HG03457 (cell line): ENCODE measurements at regions not wholly inside any gene's neighbourhood (a gene's known extent, or its start where the extent isn't known, plus 50 kb on each side); places are given as distances from the start of the nearest gene placed in this dataset.
"Not testable (repeated sequence)": the region's sequence is repeated elsewhere in the genome, so short reads cannot be mapped to it uniquely, and the experiment has no call there.

Source experiments
- ATAC-seq: cut with Tn5 transposase; IDR thresholded peaks from one replicate; pipeline ENCODE4 v1.9.1; 2021; ENCODE audit warnings: moderate number of reproducible peaks; ENCODE audit not compliant: unreplicated experiment

DNA sequence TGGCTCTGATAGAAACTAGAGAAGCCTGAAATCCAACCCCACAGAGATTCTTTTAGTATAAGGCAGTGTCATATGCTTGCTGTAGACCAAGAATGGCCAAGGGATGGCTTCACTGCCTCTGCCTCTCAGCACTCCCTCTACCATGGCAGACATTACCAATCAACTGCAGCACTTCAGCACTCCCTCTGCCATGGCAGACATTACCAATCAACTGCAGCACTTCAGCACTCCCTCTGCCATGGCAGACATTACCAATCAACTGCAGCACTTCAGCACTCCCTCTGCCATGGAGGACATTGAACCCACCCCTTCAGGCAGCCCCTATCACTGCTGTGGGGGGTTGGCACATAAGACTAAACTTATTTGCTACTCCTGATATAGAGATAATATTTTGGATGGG, 287.8 kb downstream of the AACS start:
- not testable (repeated sequence) for ATAC-seq

DNA sequence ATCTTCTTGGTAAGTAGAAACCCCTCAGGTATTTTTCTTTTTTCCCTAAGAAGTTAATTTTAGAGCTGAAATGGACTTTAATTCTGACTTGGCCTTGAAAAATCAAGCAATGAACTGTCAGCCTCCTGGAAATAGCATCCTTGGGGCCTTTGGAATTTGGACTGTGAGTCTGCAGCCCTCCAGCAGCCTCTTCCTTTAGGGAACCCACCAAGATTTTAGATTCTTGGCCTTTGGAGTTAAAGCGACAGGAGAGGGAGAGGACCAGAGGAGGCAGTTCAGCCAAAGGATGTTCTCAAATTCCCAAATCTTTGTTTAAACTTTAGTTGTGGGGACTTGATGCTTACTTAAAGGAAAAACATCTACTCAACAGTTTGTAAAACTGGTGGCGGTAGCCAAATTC, 288.6 kb downstream of the AACS start:
- ATAC-seq = no peak

DNA sequence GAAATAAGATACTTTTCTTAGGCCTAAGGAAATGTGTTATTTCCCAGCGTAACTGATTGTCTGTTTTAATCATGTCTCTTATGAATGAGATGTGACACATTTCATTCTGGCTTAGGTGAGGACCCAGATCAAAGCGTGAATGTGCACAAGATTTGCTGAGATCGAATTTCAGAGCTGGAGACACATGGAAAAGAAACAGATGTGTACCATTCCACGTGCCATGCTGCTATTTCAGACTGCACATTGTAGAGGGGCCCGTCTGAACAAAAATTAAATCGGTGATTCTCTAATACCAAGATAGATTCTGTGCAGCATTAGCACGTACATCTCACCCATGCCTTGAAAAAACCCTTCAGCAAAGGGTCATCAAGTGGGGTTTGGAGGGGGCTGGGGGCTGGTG, 290.4 kb downstream of the AACS start:
- no peak for ATAC-seq

DNA sequence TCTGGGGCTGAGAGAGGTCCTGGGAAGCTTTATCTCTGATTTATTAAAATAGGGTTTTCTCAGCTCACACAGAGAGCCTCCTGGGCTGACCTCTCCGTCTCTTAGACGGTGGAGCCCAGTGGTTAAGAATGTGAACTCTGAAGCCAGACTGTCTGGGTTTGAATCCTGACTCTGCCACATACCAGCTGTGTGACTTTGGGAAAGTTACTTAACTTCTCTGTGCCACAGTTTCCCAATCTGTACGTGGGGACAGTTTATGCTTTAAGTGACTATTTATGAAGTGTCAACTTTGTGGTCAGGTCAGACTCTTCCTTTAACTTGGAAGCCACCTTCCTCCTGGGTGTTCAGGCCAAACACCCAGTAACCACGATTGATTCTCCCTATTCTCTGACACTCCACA, 290.9 kb downstream of the AACS start:
- no peak for ATAC-seq

DNA sequence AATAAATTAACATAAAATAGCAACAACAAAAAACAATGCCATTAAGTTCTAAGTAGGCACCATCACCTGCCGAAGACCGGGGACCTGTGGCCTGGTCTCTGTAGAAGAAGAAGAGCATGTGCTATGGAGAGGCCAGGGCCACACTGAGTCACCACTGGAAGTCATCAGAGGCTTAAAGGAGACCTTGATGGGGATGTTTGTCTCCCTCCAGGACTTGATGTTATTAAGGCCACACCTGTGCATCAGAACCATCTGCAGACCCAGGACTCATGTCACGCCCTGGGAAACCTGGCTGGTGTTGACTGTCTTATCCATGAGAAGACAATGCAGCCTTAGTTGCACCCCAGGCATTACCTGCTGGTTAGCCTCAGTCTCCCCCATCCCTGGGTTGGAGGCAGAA, 292.3 kb downstream of the AACS start:
- ATAC-seq = no peak

DNA sequence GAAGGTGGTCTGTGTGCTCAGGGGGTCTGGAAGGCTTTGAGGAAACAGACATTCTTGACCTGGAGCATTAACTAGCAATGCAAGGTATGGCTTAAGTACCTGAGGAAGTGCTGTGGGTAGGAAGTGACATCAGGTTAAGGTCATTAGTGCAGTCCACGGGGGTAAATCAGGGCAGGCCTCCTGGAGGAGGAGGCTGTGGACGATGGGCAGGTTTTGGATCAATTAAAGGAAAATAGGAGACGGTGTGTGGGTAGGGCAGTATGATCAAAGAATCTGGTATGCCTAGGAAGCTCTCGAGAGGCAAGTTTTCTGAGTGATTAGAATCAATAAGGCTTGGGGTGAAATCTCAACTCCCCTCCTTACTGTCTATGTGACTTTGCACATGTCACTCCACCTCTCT, 295.3 kb downstream of the AACS start:
- no peak for ATAC-seq

DNA sequence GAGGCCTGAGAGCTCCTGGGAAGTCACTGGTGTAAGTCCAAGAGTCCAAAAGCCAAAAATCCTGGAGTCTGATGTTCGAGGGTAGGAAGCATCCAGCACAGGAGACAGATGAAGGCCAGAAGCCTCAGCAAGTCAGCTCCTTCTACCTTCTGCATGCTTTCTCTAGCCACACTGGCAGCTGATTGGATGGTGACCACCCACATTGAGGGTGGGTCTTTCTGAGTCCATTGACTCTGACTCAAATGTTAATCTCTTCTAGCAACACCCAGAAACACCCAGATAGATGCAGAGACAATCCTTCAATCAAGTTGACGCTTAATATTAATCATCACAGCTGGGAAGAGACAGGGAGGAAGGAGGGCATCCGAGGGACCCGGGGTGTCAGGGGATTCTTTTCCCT, 305.8 kb downstream of the AACS start:
- ATAC-seq = no peak

DNA sequence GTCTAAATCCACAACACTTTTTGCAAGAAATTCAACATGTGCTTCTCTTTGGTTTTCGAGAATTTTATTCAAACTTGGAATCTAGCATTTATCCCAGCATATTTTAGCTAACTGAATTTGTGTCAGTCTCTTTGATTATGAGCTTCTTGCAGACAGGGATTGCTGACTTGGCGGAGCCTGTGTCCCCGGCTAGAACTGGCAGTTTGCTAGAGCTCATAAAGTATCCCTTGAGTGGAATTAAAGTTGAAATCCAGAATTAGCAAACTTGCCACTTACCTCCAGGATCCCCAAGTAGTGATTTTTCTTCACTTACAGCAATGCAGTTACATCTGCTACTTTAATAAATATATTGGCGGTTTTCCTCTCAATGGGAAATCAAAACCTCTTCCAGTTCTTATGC, 306.9 kb downstream of the AACS start:
- no peak for ATAC-seq

DNA sequence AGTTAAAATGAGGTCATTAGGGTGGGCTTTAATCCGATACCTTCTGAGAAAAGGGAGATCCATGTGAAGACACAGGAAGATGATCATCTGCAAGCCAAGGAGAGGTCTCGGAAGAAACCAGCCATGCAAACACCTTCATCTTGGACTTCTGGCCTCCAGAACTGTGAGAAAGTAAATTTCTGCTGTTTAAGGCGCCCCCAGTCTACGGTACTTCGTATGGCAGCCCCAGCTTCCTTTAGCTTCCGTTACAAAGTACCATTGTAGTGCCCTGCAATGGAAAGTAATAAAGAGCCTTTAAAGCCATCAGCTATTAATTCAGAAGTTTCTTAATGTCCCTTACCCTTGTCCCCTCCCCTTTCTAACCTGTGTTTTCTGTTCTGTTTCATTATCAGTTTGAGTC, 308.1 kb downstream of the AACS start:
- ATAC-seq = no peak

DNA sequence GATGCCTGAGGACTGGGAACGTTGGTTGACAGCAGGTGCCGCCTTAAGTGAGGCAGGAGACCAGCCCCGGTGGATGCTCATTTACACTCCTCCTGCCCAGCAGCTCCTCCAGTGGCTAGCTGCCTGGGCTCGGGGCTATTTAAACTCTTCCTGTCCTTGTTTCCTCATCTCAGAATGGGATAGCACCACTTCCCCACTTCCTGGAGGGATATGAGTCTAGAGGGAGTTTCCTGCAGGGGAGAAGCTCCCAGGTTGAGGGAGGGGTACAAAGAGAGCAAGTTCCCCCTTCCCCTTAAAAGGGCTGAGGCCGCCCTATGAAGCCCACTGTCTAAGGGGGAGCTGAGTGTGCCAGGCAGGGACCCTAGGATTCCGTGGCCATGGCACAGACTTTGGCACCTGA, 311.2 kb downstream of the AACS start:
- ATAC-seq = no peak

DNA sequence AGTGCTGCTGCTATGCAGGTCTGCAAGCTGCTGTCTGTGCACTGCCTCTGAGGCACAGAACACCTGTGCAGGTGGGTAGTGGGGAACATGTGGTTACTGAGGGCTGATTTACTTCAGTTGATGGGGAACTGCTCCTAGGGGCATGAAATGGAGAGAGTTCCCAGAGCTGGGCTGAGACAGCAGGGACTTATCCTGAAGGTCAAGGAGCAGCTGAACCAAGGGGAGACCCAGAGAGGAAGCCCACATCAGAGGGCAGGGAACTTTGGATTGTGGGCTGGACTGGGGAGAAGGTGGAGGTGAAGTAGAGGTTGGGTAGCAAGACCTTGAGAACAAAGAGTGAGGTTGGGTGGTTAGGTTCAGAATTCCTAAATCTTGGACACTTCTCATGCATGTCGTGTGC, 311.9 kb downstream of the AACS start:
- no peak for ATAC-seq

DNA sequence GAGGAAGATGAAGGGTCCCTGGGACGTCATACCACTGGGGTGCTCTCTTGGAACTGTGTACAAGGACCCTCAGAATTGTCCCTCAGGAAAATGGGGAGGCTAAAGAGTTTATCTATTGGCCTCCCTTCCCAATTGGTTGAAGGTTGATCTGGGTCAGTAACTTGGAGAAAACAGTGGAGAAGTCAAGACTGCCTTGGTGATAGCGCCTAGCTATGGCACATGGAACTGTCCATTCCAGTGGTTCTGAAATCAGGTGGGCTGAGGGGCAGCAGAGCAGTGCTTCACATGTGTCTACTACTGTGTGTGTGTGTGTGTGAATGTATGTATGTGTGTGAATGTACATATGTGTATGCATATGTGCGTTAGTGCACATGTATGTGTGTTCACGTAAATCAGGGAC, 316.1 kb downstream of the AACS start:
- no peak for ATAC-seq

DNA sequence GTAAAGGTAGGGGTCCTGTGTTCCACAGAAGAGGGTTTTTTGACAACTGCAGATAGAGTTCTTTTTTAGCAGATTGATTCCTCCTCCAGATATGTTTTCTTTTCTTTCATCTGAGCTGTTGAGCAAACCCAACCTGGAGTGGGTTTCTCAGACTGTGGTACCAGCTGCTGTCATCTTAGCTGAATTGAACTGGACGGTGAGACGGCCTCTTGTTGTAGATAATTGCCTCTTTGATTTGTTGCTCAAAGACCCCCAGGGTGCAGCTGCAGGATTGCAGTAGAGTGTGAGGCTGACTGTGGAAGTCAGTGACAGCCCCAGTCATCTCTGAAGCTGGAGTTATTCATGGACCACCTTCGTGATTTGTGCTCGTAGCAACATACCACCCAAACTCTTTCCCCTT, 317.7 kb downstream of the AACS start:
- no peak for ATAC-seq

DNA sequence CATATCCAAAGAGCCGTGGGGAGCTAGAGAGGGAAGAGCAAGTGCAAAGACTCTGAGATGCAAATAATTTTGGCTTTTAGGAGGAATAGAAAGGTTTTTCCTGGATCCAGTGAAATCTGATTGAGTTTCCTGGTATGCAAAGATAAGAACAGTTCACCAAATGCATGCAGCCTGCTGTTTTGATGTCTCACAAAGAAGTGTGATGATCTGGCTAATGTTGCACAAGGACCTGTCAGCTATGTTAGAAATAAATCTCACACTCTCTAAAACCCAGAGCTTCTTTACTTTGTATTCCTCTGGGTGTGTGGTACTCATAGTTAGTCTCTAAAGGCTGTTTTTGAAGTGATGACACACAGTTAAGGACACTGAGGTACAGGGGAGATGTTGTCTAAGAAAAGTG, 321.4 kb downstream of the AACS start:
- no peak for ATAC-seq

DNA sequence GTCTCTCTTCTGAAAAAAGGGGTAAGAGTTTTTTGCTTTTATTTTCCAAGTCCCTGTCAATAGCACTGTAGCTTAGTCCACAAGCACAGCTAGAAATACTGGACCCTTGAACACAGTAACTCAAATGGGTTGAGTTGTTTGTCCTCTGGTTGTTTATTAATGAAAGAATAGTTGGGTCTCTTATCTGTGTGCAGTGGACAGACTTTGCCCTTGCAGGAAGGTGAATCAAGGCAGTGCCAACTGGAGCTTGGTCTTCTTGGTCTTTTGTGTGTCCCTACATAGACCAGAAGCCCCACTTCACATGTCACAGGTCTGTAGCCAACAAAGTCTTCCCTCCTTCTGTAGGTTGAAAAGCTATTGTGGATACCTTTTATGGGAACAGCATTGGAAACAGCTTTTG, 322.0 kb downstream of the AACS start:
- ATAC-seq = no peak

DNA sequence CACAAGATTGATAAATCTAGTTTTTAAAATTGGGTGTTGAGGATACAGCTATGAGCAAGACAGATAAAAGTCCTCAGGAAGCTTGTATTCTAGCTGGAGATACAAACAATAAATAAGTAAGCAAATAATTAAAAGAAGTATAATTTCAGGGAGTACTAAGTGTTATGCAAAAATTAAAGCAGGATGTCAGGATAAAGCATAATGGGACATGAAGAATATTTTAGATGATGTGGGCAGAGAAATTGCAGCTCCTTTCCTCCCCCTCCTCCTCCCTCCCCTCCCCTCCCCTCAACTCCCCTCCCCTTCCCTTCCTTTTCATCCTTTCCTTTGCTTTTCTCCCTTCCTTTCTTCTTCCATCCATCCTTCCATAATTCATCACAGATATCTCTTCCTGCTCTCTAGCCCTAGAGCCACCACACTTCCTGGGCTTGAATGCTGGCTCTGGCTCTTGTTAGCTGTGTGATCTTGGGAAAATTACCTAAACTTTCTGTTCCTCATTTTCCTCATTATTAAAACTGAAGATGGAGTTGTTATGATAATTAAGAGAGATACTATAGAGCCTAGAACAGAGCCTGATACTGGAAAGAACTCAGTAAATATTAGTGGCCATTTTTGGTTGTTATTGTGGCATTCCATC, 323.9 kb downstream of the AACS start:
- ATAC-seq = no peak

DNA sequence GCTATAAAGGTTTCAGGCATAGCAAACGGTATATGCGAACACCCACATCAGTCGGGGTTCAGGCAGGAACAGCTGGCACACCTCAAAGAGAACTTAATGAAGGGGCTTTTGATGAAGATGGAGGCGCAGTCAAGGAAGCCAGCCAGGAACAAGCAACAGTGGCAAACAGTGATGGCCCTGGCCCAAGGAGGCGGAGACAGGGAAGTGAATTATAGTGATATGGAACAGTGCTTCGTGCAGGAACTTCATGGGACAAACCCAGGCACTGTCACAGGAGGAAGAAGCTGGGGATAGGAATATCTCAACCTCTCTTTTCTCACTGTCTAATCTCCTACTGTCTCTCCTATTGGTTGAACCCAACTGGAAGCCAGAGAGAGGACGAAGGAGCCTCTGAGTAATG, 328.3 kb downstream of the AACS start:
- no peak for ATAC-seq

DNA sequence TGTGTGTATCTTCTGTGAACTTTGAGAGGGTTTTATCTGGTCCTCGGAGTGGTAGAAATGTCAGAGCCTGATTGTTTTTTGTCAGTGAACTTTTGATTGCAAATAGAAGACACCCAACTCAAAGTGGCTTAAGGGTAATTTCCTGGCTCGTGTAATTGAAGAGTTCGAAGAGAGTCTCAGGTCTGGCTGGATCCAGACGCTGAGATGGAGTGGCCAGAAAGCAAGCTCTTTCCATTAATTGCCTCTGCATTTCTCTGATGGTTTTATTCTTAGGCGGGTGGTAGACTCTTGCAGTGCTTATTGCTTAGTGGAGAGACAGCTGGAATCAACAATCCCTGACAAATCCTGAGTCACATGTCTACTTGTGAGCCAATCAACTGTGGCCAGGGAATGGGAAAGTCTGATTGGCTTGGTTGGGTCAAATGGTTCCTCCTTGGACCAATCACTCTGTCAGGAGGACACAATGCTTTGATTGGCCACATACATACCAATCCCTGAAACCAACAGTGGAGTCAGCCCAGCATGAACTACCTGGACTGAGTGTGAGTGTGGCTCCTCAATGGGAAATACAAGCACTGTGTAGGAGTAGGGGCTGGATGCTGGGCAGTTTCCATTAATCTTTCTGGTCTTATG, 330.5 kb downstream of the AACS start:
- ATAC-seq = no peak

DNA sequence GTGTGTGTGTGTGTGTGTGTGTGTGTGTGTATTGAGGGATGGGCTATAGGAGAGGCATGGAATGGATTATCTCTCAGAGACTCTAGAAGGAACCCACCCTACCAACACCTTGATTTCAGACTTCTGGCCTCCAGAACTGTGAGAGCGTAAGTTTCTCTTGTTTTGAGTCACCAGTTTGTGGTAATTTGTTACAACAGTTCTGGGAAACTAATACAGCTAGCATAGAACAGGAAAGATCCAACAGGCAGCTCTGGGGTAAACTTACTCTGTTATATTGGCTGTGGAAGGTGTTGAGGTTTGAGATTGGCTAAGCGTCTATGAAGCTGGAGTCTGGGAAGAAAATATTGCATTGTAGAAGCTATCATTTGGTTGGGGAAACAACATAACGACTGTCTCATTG, 334.3 kb downstream of the AACS start:
- ATAC-seq = no peak

DNA sequence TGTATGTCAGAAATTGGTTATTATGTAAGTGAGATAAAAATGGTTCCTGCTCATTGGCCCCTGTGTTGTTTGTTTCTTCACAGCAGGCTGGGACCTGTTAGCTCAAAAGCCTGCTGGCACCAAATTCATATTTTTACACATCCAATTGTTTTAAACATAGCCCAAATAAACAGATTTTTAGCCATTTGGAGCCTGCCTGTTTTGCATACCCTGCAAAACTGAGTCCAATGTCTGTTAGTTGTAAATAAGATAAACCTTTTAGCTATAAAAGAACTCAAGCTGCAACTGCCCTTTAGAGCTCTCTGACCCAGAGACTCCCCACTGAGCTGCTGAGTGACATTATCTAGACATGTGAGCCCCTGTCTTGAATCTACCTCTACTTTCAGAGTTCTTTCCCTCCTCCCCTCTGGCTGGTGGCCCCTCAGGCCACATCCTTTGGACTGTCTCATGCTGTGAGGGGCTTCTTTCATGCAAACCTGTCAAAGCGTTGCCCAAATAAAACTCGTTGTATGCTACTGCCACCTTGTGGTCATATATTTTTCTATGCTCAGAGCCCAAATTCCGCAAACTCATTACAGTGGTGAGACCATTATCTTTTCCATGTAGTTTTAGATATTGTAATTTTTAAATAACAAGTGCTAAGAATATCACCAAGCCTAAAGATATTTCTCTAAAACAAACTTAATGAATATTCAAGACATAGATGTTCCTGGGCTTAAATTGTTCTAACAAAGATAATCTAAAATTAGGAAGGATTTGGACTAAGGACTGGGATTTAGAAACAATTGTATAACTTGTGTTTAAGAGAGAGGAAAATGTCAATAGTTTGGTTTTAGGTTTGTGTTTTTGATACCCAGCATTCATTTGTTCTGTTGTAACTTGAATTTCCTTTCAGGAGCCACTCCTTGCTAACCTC, 337.9 kb downstream of the AACS start:
- no peak for ATAC-seq

DNA sequence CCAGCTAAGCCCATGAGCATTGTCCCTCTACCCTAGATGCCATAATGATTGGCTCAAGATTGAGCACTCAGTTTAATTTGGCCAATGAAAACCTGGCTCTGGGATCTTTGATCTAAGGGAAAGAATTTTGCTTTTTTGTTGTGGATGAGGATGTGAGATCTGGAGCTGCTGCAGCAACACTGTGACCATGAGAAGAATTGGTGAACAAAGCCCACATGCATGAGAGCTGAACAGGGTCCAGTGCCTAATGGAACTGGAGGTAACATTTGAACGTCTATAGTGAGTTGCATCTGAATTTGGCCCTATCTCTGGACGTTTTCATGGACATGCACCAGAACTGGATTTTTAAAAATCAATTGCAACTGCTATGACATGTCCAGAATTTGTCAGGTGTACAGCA, 338.6 kb downstream of the AACS start:
- ATAC-seq = no peak

DNA sequence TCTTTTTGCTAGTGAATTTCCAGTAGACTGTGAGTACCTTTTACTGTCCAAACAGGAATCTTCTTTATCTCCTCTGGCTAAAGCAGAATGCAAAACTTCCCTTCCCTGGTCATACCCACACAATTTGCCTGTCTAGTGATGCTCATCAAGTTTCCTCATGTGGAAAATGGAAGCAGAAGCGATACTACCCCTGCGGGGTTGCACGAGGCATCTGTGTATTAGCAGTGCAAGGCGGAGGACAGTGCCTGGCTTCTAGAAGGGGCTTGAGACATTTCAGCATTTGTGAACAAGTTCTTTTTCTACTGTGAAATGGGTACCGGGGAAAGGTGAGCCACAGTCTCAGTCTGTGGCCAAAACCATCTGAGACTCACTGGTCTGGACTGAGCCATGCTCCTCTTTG, 340.9 kb downstream of the AACS start:
- ATAC-seq = peak; percentile 83
